CD4-positive, alpha-beta T cell (primary cell): ENCODE measurements at regions not wholly inside any gene's neighbourhood (a gene's known extent, or its start where the extent isn't known, plus 50 kb on each side); places are given as distances from the start of the nearest gene placed in this dataset.

Source experiments
- ATAC-seq: fragments of 200-7000 bp; cut with Tn5 transposase; one replicate; pipeline ENCODE4 v1.10.0; 2022; ENCODE audit warnings: mild to moderate bottlenecking; ENCODE audit not compliant: poor library complexity
- CTCF ChIA-PET: fragments of 350-600 bp; sonication (Branson Sonifier 250); formaldehyde crosslinking; loops from one replicate; lab custom pipeline; 2021; ENCODE audit warnings: antibody characterized with exemption, inconsistent platforms; lab: Charles Lee
- POLR2A ChIA-PET: fragments of 350-600 bp; sonication (Branson Sonifier 250); formaldehyde crosslinking; loops from one replicate; lab custom pipeline; 2021; ENCODE audit warnings: antibody characterized with exemption, inconsistent platforms; lab: Charles Lee
- DNase-seq, 14 experiments: peaks; one replicate each; pipeline ENCODE4 v3.0.0-alpha.2; 2013 to 2020; ENCODE audit warnings: mixed read lengths in 2 of 14
- H3K27ac ChIP-seq, 2 donors: one replicate each; pipeline versions ENCODE4 v1.5.1 to v1.7.0; 2013; ENCODE audit warnings: low read length in 2 of 2, low read depth in 1 of 2, mild to moderate bottlenecking in 1 of 2
- H3K27me3 ChIP-seq, 2 experiments: 1 replicate in 1 of 2; 2 replicates in 1 of 2; pipeline versions ENCODE4 v1.6.1 to v1.7.0; 2013; ENCODE audit warnings: low read length in 2 of 2, control low read depth in 1 of 2, mild to moderate bottlenecking in 1 of 2, moderate library complexity in 1 of 2; ENCODE audit not compliant: insufficient read depth in 2 of 2, control insufficient read depth in 1 of 2
- H3K36me3 ChIP-seq: one replicate; pipeline ENCODE4 v1.6.1; 2013; ENCODE audit warnings: low read length, control low read depth; ENCODE audit not compliant: insufficient read depth
- H3K4me1 ChIP-seq: one replicate; pipeline ENCODE4 v1.6.1; 2013; ENCODE audit warnings: low read length, control low read depth; ENCODE audit not compliant: insufficient read depth
- H3K4me3 ChIP-seq: one replicate; pipeline ENCODE4 v1.5.1; 2013; ENCODE audit warnings: mild to moderate bottlenecking, low read length, moderate library complexity
- H3K9me3 ChIP-seq, 2 experiments: 1 replicate in 1 of 2; 2 replicates in 1 of 2; pipeline versions ENCODE4 v1.6.1 to v1.7.0; 2013; ENCODE audit warnings: low read length in 2 of 2, mild to moderate bottlenecking in 2 of 2, control low read depth in 1 of 2, moderate library complexity in 1 of 2; ENCODE audit not compliant: control insufficient read depth in 1 of 2, insufficient read depth in 1 of 2
- H3K27ac Mint-ChIP-seq: one replicate; pipeline ENCODE4 v1.8.0; 2020; ENCODE audit warnings: mixed read lengths
- H3K27me3 Mint-ChIP-seq: one replicate; pipeline ENCODE4 v1.8.0; 2021; ENCODE audit warnings: mixed read lengths
- H3K36me3 Mint-ChIP-seq: one replicate; pipeline ENCODE4 v1.8.0; 2021; ENCODE audit warnings: low read depth, mixed read lengths
- H3K4me1 Mint-ChIP-seq: one replicate; pipeline ENCODE4 v1.8.0; 2021; ENCODE audit warnings: low read depth, mixed read lengths
- H3K4me3 Mint-ChIP-seq: one replicate; pipeline ENCODE4 v1.8.0; 2020; ENCODE audit warnings: mild to moderate bottlenecking, mixed read lengths
- H3K9me3 Mint-ChIP-seq: one replicate; pipeline ENCODE4 v1.8.0; 2020; ENCODE audit warnings: mixed read lengths
- intact Hi-C, 2 experiments: fragments of 100-400 bp; cut with DNase I in 1 of 2; cut with micrococcal nuclease in 1 of 2; formaldehyde crosslinking; loops; one replicate each; pipeline versions ENCODE4 v1.15.1 to v1.9.0; 2023 to 2025; cut with DNase I, micrococcal nuclease
- TF ChIP-seq, protein P1 (sequence below): fragments of 200-600 bp; IDR thresholded peaks from one replicate; pipeline ENCODE4 v1.8.0; 2022; ENCODE audit warnings: antibody characterized with exemption, mild to moderate bottlenecking

DNA sequence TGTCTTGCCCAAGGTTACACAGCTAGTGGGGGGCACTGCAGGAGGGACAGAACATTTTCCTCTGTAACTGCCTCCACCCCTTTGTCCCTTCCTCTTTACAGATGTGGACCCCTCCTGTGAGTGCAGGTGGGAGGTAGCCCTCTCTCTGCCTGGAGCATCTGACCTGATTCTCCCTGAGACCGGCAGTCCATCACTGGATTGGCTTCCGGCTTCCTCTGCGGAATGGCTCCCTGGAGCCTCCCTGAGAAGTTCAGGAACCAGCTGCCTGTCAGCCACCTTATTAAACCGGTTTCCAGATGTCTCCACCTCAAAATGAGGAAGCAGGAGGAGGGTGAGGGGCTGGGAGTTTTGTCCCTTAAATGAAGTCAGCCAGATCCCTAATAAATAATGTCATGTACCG is 67.3 kb upstream of the TNP1 start:
- Histone ChIP-seq H3K27me3 (peaks cover 0 to 5% of the 10 kb centered on the region in 2 experiments), H3K36me3 (no peaks in the 10 kb centered on the region), H3K4me3 (no peak overlapping the region), H3K4me1 (no peaks in the 10 kb centered on the region), H3K9me3 (no peaks in the 10 kb centered on the region), H3K27ac (no peak overlapping the region)
- Mint-ChIP-seq H3K27me3 (no peaks in the 10 kb centered on the region), H3K27ac (no peak overlapping the region), H3K4me1 (no peaks in the 10 kb centered on the region), H3K36me3 (no peaks in the 10 kb centered on the region), H3K9me3 (no peaks in the 10 kb centered on the region), H3K4me3 (no peak overlapping the region)
- ATAC-seq = no peak
- TF ChIP-seq, protein P1, sequence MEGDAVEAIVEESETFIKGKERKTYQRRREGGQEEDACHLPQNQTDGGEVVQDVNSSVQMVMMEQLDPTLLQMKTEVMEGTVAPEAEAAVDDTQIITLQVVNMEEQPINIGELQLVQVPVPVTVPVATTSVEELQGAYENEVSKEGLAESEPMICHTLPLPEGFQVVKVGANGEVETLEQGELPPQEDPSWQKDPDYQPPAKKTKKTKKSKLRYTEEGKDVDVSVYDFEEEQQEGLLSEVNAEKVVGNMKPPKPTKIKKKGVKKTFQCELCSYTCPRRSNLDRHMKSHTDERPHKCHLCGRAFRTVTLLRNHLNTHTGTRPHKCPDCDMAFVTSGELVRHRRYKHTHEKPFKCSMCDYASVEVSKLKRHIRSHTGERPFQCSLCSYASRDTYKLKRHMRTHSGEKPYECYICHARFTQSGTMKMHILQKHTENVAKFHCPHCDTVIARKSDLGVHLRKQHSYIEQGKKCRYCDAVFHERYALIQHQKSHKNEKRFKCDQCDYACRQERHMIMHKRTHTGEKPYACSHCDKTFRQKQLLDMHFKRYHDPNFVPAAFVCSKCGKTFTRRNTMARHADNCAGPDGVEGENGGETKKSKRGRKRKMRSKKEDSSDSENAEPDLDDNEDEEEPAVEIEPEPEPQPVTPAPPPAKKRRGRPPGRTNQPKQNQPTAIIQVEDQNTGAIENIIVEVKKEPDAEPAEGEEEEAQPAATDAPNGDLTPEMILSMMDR = no peak
- DNase-seq = no peak
- intact Hi-C loops = no loop called here
- ChIA-PET CTCF (no interaction called here), POLR2A (no interaction called here)

DNA sequence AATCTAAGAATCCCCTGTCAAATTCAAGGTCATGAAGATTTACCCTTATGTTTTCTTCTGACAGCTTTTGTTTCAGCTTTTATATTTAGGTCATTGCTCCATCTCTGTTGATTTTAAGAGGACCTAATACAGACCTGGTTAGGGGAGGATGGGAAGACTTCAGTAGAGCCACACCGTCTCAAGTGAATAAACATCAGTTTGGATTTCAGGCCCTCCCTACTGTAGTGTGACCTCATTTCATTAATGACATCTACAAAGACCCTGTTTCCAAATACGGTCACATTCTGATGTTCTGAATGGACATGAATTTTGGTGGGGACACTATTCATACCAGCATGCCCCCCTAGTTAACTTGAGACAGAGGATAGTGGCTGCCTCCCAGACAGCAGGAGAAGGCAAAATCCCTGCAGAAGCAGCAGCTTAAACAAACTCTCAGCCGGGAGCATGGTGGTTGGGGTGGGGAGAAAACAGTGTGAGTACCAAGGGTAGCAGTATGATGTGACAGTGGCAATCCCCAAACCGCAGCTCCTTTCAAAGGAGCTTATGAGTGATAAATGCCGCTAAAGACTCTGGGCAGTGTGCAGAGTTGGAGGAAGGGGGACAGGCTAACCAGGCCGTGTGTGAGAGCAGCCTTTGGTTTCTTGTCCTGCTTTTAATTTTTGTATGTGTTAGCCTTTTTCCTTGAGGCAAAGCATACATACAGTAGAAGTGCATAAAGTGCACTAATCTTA is 65.9 kb upstream of the TNP1 start:
- Histone ChIP-seq H3K4me1 (no peaks in the 10 kb centered on the region), H3K9me3 (no peaks in the 10 kb centered on the region), H3K27ac (no peak overlapping the region), H3K4me3 (no peak overlapping the region), H3K36me3 (no peaks in the 10 kb centered on the region), H3K27me3 (peaks cover 0 to 5% of the 10 kb centered on the region in 2 experiments)
- no peaks in the 10 kb centered on the region for H3K27me3 Mint-ChIP-seq
- no peak for ATAC-seq
- POLR2A ChIA-PET = no interaction called here
- no peaks in the 10 kb centered on the region for H3K4me1 Mint-ChIP-seq
- H3K27ac Mint-ChIP-seq = no peak overlapping the region
- DNase-seq = no peak
- intact Hi-C loops = no loop called here
- no peaks in the 10 kb centered on the region for H3K36me3 Mint-ChIP-seq
- TF ChIP-seq, protein P1 = no peak
- CTCF ChIA-PET = no interaction called here
- H3K9me3 Mint-ChIP-seq = no peaks in the 10 kb centered on the region
- no peak overlapping the region for H3K4me3 Mint-ChIP-seq

DNA sequence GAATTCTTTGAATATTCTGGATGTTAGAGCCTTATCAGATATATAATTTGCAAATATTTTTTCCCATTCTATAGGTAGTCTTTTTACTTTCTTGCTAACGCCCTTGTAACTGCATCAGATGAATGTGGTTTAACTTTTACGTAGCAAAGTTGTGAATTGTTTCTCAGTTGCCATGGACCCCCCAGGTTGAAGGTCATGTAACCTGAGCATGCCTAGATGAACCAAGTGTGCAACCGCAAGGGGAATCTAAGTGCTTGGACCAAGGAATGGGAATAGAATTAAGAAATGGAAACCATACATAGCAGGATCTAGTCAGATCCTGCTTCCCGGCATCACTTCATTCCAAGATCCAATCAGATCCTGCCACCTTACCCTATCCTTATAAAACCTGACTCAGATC is 65.1 kb upstream of the TNP1 start:
- POLR2A ChIA-PET = no interaction called here

More for the DNA sequence above, 65.1 kb upstream of the TNP1 start:
- ATAC-seq = no peak
- no peak overlapping the region for H3K4me3 ChIP-seq
- Mint-ChIP-seq H3K27me3 (no peaks in the 10 kb centered on the region), H3K4me1 (no peaks in the 10 kb centered on the region), H3K9me3 (no peaks in the 10 kb centered on the region), H3K4me3 (no peak overlapping the region), H3K27ac (no peak overlapping the region), H3K36me3 (no peaks in the 10 kb centered on the region)
- intact Hi-C loops = no loop called here
- no peak for DNase-seq
- CTCF ChIA-PET = no interaction called here
- peaks cover 0 to 3% of the 10 kb centered on the region in 2 experiments for H3K27me3 ChIP-seq
- H3K4me1 ChIP-seq = no peaks in the 10 kb centered on the region
- no peaks in the 10 kb centered on the region for H3K9me3 ChIP-seq
- TF ChIP-seq, protein P1 = no peak
- H3K27ac ChIP-seq = no peak overlapping the region
- no peaks in the 10 kb centered on the region for H3K36me3 ChIP-seq
